Loucy (cell line): ENCODE measurements at regions not wholly inside any gene's neighbourhood (a gene's known extent, or its start where the extent isn't known, plus 50 kb on each side); places are given as distances from the start of the nearest gene placed in this dataset.

Experiments
- H2AFZ ChIP-seq: fragments of 200-600 bp; sonication (generic); 2 replicates; pipeline ENCODE4 v1.6.0; 2016; ENCODE audit warnings: antibody characterized with exemption, mild to moderate bottlenecking, low read length, moderate library complexity
- H3F3A ChIP-seq: fragments of 200-600 bp; 2 replicates; pipeline ENCODE4 v1.6.0; 2016; ENCODE audit warnings: antibody characterized with exemption, low read depth, mild to moderate bottlenecking
- H3K27me3 ChIP-seq: fragments of 200-600 bp; sonication (generic); 2 replicates; pipeline ENCODE4 v1.6.1; 2014; ENCODE audit warnings: low read length, mild to moderate bottlenecking; ENCODE audit not compliant: insufficient read depth, poor library complexity, severe bottlenecking
- H3K36me3 ChIP-seq: fragments of 200-600 bp; sonication (generic); 2 replicates; pipeline ENCODE4 v1.6.1; 2016; ENCODE audit warnings: low read length; ENCODE audit not compliant: insufficient read depth
- H3K4me1 ChIP-seq: fragments of 200-600 bp; sonication (generic); 2 replicates; pipeline ENCODE4 v1.5.1; 2014; ENCODE audit warnings: low read length, mild to moderate bottlenecking; ENCODE audit not compliant: insufficient read depth, poor library complexity, severe bottlenecking
- H3K4me2 ChIP-seq: fragments of 200-600 bp; sonication (generic); 2 replicates; pipeline ENCODE4 v1.6.0; 2014; ENCODE audit warnings: antibody characterized with exemption, low read length, low read depth, mild to moderate bottlenecking; ENCODE audit not compliant: poor library complexity, severe bottlenecking
- H3K4me3 ChIP-seq: fragments of 200-600 bp; sonication (generic); 2 replicates; pipeline ENCODE4 v1.5.1; 2014; ENCODE audit warnings: low read length, mild to moderate bottlenecking, mixed read lengths; ENCODE audit not compliant: poor library complexity, severe bottlenecking
- H3K79me2 ChIP-seq: fragments of 200-600 bp; sonication (generic); 2 replicates; pipeline ENCODE4 v1.6.1; 2014; ENCODE audit warnings: low read length; ENCODE audit not compliant: insufficient read depth
- H3K9ac ChIP-seq: fragments of 200-600 bp; sonication (generic); 2 replicates; pipeline ENCODE4 v1.6.0; 2014; ENCODE audit warnings: mild to moderate bottlenecking, low read depth, low read length, moderate library complexity; ENCODE audit not compliant: poor library complexity, severe bottlenecking
- H3K9me2 ChIP-seq: fragments of 200-600 bp; sonication (generic); replicated peaks from 2 replicates; pipeline ENCODE4 v1.6.1; 2016; ENCODE audit warnings: low read depth, low read length, mixed read lengths
- H3K9me3 ChIP-seq: fragments of 200-600 bp; sonication (generic); 2 replicates; pipeline ENCODE4 v1.6.1; 2014; ENCODE audit warnings: mild to moderate bottlenecking, antibody characterized with exemption, low read length, low read depth; ENCODE audit not compliant: insufficient read depth
- H4K20me1 ChIP-seq: fragments of 200-600 bp; sonication (generic); 2 replicates; pipeline ENCODE4 v1.6.0; 2014; ENCODE audit warnings: antibody characterized with exemption, low read length, mild to moderate bottlenecking; ENCODE audit not compliant: insufficient read depth, poor library complexity, severe bottlenecking
- EZH2phosphoT487 ChIP-seq: fragments of 200-600 bp; IDR thresholded peaks from 2 replicates; pipeline ENCODE4 v1.6.1; 2018; ENCODE audit warnings: antibody characterized with exemption, mild to moderate bottlenecking, moderate library complexity, borderline replicate concordance
- TF ChIP-seq, protein P1 (sequence below): fragments of 200-600 bp; sonication (generic); conservative IDR thresholded peaks from 2 replicates; pipeline ENCODE4 v1.5.1; 2014; ENCODE audit warnings: mild to moderate bottlenecking, antibody characterized with exemption, low read length

DNA sequence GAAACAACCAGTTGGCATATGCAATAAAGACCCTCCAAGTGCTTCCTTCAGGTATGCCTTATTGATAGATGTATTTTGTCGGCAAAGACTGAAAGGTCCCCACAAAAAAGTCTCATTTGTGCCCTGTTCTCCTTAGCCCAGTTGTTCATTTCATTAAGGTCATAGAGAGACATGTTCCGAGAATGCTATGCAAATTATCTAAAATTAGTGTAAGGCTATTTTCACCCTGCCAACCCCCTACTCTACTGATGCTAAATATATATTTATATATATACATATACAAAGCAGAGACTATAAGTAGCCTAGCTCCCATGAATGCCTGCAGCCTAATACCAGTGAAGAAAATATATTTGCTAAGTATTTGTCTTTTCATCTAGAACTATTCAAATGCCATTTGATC lies 96.7 kb upstream of the ADO start:
- Histone ChIP-seq H3K9me3 (no peaks in the 10 kb centered on the region), H2AFZ (no peak overlapping the region), H3K4me1 (no peaks in the 10 kb centered on the region), H3K36me3 (no peaks in the 10 kb centered on the region), H3K4me3 (no peak overlapping the region), H3K4me2 (no peak overlapping the region), H4K20me1 (no peaks in the 10 kb centered on the region), H3K27me3 (no peaks in the 10 kb centered on the region), H3K79me2 (no peaks in the 10 kb centered on the region), H3F3A (no peaks in the 10 kb centered on the region), H3K9me2 (no peaks in the 10 kb centered on the region), H3K9ac (no peak overlapping the region)
- no peak for TF ChIP-seq EZH2phosphoT487
- TF ChIP-seq, protein P1, sequence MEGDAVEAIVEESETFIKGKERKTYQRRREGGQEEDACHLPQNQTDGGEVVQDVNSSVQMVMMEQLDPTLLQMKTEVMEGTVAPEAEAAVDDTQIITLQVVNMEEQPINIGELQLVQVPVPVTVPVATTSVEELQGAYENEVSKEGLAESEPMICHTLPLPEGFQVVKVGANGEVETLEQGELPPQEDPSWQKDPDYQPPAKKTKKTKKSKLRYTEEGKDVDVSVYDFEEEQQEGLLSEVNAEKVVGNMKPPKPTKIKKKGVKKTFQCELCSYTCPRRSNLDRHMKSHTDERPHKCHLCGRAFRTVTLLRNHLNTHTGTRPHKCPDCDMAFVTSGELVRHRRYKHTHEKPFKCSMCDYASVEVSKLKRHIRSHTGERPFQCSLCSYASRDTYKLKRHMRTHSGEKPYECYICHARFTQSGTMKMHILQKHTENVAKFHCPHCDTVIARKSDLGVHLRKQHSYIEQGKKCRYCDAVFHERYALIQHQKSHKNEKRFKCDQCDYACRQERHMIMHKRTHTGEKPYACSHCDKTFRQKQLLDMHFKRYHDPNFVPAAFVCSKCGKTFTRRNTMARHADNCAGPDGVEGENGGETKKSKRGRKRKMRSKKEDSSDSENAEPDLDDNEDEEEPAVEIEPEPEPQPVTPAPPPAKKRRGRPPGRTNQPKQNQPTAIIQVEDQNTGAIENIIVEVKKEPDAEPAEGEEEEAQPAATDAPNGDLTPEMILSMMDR: no peak

DNA sequence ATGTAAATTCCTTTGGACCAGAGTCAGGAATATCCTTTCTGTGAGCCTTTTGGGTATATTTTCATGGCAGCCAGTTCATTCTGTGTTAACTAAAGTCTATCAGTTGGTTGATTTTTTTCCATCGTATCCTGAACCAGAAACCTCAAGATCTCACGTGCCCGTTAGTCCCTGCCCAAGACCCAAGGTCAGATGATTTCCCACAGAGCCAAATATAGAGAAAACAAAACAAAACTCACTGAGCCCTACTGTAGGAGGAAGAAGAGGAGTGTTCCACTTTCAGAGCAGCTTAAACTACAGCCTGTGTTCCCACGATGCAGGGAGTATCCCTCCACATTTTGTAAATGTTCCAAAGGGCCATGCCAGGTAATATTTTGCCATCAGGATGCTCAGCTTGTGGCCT lies 96.0 kb upstream of the ADO start:
- H3K27me3 ChIP-seq: no peaks in the 10 kb centered on the region
- H3K4me1 ChIP-seq: no peaks in the 10 kb centered on the region
- no peaks in the 10 kb centered on the region for H3K9me2 ChIP-seq
- H3F3A ChIP-seq: no peaks in the 10 kb centered on the region
- H4K20me1 ChIP-seq: no peaks in the 10 kb centered on the region
- H3K79me2 ChIP-seq: no peaks in the 10 kb centered on the region
- no peaks in the 10 kb centered on the region for H3K36me3 ChIP-seq
- no peaks in the 10 kb centered on the region for H3K9me3 ChIP-seq
- H3K4me3 ChIP-seq: no peak overlapping the region
- no peak for TF ChIP-seq EZH2phosphoT487
- TF ChIP-seq, protein P1: no peak
- H3K4me2 ChIP-seq: no peak overlapping the region
- H3K9ac ChIP-seq: no peak overlapping the region
- H2AFZ ChIP-seq: no peak overlapping the region

DNA sequence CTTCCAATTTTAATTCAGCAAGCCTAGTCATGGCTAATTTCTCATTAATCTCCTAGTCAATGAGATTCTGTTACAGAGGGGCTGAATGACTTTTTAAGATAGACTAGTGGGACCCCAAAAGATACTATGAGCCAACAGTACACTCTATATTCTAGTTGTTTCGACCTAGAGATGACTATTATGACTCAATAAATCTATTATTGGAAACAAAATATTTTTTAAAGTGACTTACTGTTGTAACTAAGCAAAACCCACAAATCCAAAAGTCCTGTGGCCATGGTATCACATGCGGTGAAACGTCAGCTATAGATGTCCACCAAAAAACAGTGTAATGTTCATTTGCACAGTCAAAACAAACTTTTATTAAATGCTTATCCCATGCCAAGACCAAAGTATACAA lies 95.3 kb upstream of the ADO start:
- no peak overlapping the region for H3K9ac ChIP-seq
- no peaks in the 10 kb centered on the region for H3K9me3 ChIP-seq
- no peak overlapping the region for H3K4me2 ChIP-seq
- H3K36me3 ChIP-seq: no peaks in the 10 kb centered on the region
- no peaks in the 10 kb centered on the region for H3F3A ChIP-seq
- no peaks in the 10 kb centered on the region for H3K9me2 ChIP-seq
- H3K27me3 ChIP-seq: no peaks in the 10 kb centered on the region
- H3K4me1 ChIP-seq: no peaks in the 10 kb centered on the region
- H3K79me2 ChIP-seq: no peaks in the 10 kb centered on the region
- no peaks in the 10 kb centered on the region for H4K20me1 ChIP-seq
- TF ChIP-seq, protein P1: no peak
- TF ChIP-seq EZH2phosphoT487: no peak
- no peak overlapping the region for H2AFZ ChIP-seq
- H3K4me3 ChIP-seq: no peak overlapping the region
